Ascending aorta (tissue), 2 donors: ENCODE measurements at regions not wholly inside any gene's neighbourhood (a gene's known extent, or its start where the extent isn't known, plus 50 kb on each side); places are given as distances from the start of the nearest gene placed in this dataset.
A peak's percentile ranks its signal among the peaks of the same experiment; 100 is the strongest.
"Not testable (repeated sequence)": the region's sequence is repeated elsewhere in the genome, so short reads cannot be mapped to it uniquely, and the experiment has no call there.

Source experiments
- DNase-seq, 2 donors: peaks; one replicate each; pipeline ENCODE4 v3.0.0-alpha.2; 2019; ENCODE audit warnings: low spot score in 2 of 2
- H3K27ac ChIP-seq, 2 donors: fragments of 200-600 bp; sonication (generic); one replicate each; pipeline ENCODE4 v1.5.1; 2016 to 2017; ENCODE audit warnings: mild to moderate bottlenecking in 1 of 2
- H3K27me3 ChIP-seq: fragments of 200-600 bp; sonication (generic); one replicate; pipeline ENCODE4 v1.5.1; 2017
- H3K36me3 ChIP-seq, 2 donors: fragments of 200-600 bp; sonication (generic); one replicate each; pipeline ENCODE4 v1.5.1; 2016
- H3K4me1 ChIP-seq, 2 donors: fragments of 200-600 bp; sonication (generic); one replicate each; pipeline ENCODE4 v1.5.1; 2016 to 2017; ENCODE audit warnings: mild to moderate bottlenecking in 1 of 2
- H3K4me3 ChIP-seq, 2 donors: fragments of 200-600 bp; sonication (generic); one replicate each; pipeline ENCODE4 v1.5.1; 2016 to 2017; ENCODE audit warnings: mild to moderate bottlenecking in 1 of 2
- H3K9me3 ChIP-seq, 2 donors: fragments of 200-600 bp; sonication (generic); one replicate each; pipeline ENCODE4 v1.5.1; 2016
- intact Hi-C: fragments of 100-400 bp; cut with DNase I; formaldehyde crosslinking; loops from one replicate; pipeline ENCODE4 v1.15.1; 2023
- TF ChIP-seq, protein P1 (sequence below), 3 experiments: fragments of 200-600 bp in 2 of 3; fragments of 450-650 bp in 1 of 3; sonication (generic) in 2 of 3; IDR thresholded peaks; one replicate each; pipeline ENCODE4 v1.5.1; 2016 to 2019; ENCODE audit warnings: antibody characterized with exemption in 3 of 3, mild to moderate bottlenecking in 1 of 3, moderate library complexity in 1 of 3

DNA sequence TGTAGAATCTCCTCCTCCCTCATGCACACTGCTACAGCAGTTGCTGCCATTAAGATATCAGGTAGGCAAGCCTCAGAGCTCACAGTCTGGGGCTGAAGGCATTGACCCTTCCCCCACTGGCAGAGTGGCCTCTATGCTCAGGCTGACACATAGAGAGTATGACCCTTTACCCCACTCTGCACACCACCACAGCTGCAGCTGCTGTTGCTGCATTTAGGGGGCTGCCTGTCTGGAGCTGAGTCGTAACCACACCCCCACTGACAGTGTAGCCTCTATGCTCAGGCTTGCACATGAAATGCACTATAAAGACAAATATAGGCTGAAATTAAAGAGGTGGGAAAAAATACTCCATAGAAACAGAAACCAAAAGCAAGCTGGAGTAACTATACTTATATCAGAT, 289.3 kb upstream of the PABPC4L start:
- no peaks in the 10 kb centered on the region for H3K4me1 ChIP-seq
- H3K9me3 ChIP-seq, result no peaks in the 10 kb centered on the region
- TF ChIP-seq, protein P1, sequence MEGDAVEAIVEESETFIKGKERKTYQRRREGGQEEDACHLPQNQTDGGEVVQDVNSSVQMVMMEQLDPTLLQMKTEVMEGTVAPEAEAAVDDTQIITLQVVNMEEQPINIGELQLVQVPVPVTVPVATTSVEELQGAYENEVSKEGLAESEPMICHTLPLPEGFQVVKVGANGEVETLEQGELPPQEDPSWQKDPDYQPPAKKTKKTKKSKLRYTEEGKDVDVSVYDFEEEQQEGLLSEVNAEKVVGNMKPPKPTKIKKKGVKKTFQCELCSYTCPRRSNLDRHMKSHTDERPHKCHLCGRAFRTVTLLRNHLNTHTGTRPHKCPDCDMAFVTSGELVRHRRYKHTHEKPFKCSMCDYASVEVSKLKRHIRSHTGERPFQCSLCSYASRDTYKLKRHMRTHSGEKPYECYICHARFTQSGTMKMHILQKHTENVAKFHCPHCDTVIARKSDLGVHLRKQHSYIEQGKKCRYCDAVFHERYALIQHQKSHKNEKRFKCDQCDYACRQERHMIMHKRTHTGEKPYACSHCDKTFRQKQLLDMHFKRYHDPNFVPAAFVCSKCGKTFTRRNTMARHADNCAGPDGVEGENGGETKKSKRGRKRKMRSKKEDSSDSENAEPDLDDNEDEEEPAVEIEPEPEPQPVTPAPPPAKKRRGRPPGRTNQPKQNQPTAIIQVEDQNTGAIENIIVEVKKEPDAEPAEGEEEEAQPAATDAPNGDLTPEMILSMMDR (IDR thresholded peaks at IDR 0.05), result no peak
- no peaks in the 10 kb centered on the region for H3K27me3 ChIP-seq
- intact Hi-C loops, result no loop called here
- no peak overlapping the region for H3K27ac ChIP-seq
- no peak overlapping the region for H3K4me3 ChIP-seq
- no peak for DNase-seq
- H3K36me3 ChIP-seq, result no peaks in the 10 kb centered on the region

GRCh38 chr4:134483514-134483913, 281.9 kb upstream of the PABPC4L start:
- H3K4me3 ChIP-seq, H3K36me3 ChIP-seq, intact Hi-C loops: not testable (repeated sequence)

GRCh38 chr4:134471569-134471968, 270.0 kb upstream of the PABPC4L start:
- no peaks in the 10 kb centered on the region for H3K36me3 ChIP-seq
- DNase-seq, result no peak
- TF ChIP-seq, protein P1 (IDR thresholded peaks at IDR 0.05), result no peak
- H3K4me1 ChIP-seq, result no peaks in the 10 kb centered on the region
- H3K27ac ChIP-seq, result no peak overlapping the region
- intact Hi-C loops, result no loop called here
- no peaks in the 10 kb centered on the region for H3K9me3 ChIP-seq
- no peaks in the 10 kb centered on the region for H3K27me3 ChIP-seq
- H3K4me3 ChIP-seq, result no peak overlapping the region

More at GRCh38 chr4:134483514-134483913, 281.9 kb upstream of the PABPC4L start:
- H3K9me3 ChIP-seq, H3K4me1 ChIP-seq, H3K27me3 ChIP-seq, DNase-seq, H3K27ac ChIP-seq: not testable (repeated sequence)

DNA sequence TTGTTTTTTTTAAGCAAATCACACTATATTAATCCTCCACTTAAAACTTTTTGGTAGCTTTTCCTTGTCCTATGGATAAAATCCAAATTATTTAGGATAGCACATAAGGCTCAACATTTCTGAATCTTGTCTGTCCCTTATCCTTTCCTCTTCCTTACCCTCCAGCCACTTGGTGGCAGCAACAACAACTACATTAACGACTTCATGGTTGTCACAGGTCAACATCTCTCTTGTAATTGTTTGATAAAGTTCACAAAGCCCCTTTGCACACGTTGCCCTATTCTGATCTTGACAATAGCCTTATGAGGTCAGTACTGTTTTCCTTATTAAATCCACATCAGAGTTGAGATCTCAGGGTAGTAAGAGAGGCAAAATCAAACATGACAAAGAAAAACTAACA, 269.0 kb upstream of the PABPC4L start:
- TF ChIP-seq, protein P1 (IDR thresholded peaks at IDR 0.05), result peak in 1 of 3 experiments; percentile 12

DNA sequence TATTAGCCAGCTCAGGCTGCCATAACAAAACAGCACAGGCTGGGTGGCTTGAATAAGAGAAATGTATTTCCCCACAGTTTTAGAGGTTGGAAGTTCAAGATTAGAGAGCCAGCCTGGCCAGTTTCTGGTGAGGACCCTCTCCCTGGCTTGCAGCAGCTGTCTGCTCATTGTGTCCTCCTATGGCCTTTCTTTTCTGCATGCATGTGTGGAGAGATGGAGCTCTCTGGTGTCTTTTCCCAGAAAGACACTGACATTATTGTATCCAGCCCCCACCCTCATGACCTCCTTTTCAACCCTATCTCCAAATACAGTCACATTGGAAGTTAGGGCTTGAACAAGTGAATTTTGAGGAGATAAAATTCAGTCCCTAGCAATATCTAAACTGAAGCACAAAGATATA, 263.8 kb upstream of the PABPC4L start:
- no peak for DNase-seq
- TF ChIP-seq, protein P1 (IDR thresholded peaks at IDR 0.05), result no peak
- Histone ChIP-seq H3K9me3 (no peaks in the 10 kb centered on the region), H3K27me3 (no peaks in the 10 kb centered on the region), H3K4me3 (no peak overlapping the region), H3K27ac (no peak overlapping the region), H3K4me1 (no peaks in the 10 kb centered on the region), H3K36me3 (no peaks in the 10 kb centered on the region)
- intact Hi-C loops, result no loop called here

More for the DNA sequence above, 269.0 kb upstream of the PABPC4L start:
- Histone ChIP-seq H3K27me3 (no peaks in the 10 kb centered on the region), H3K9me3 (no peaks in the 10 kb centered on the region), H3K36me3 (no peaks in the 10 kb centered on the region), H3K4me1 (no peaks in the 10 kb centered on the region), H3K4me3 (no peak overlapping the region), H3K27ac (no peak overlapping the region)
- DNase-seq, result no peak
- intact Hi-C loops, result no loop called here

GRCh38 chr4:134463771-134464170, 262.2 kb upstream of the PABPC4L start:
- no peaks in the 10 kb centered on the region for H3K27me3 ChIP-seq
- TF ChIP-seq, protein P1 (IDR thresholded peaks at IDR 0.05), result no peak
- no peak overlapping the region for H3K4me3 ChIP-seq
- H3K36me3 ChIP-seq, result no peaks in the 10 kb centered on the region
- no peak for DNase-seq
- H3K27ac ChIP-seq, result no peak overlapping the region
- H3K9me3 ChIP-seq, result no peaks in the 10 kb centered on the region
- intact Hi-C loops, result no loop called here
- H3K4me1 ChIP-seq, result no peaks in the 10 kb centered on the region
